IMR-90 (cell line): ENCODE measurements at regions not wholly inside any gene's neighbourhood (a gene's known extent, or its start where the extent isn't known, plus 50 kb on each side); places are given as distances from the start of the nearest gene placed in this dataset.

Experiments
- ATAC-seq: fragments of 200-7000 bp; cut with Tn5 transposase; 2 replicates; pipeline ENCODE4 v1.9.1; 2020; ENCODE audit warnings: low read depth, mild to moderate bottlenecking, moderate library complexity
- BruUV-seq: library from RNA; stranded (reverse); fragments of 400-500 nt; replicated peaks from 2 replicates; lab custom pipeline; 2021; lab: Mats Ljungman, UMichigan
- CTCF ChIA-PET: fragments of 300-600 bp; formaldehyde crosslinking; extraction: SDS; loops from one replicate; lab custom pipeline; 2021; ENCODE audit warnings: antibody characterized with exemption; lab: Yijun Ruan, JAX
- POLR2A ChIA-PET: fragments of 300-600 bp; sonication (Branson Sonifier 250); formaldehyde crosslinking; loops from one replicate; lab custom pipeline; 2022; ENCODE audit warnings: antibody characterized with exemption; ENCODE audit not compliant: unreplicated experiment; lab: Charles Lee
- DNase-seq: peaks from one replicate; pipeline ENCODE4 v3.0.0; 2013
- H2AFZ ChIP-seq: replicated peaks from 2 replicates; pipeline ENCODE3; 2013; ENCODE audit warnings: low read length, mild to moderate bottlenecking; ENCODE audit not compliant: poor library complexity
- H2AK5ac ChIP-seq: 2 replicates; pipeline ENCODE4 v1.6.1; 2013; ENCODE audit warnings: low read depth, low read length, inconsistent platforms
- H2AK9ac ChIP-seq: replicated peaks from 2 replicates; pipeline ENCODE3; 2013; ENCODE audit warnings: mild to moderate bottlenecking, low read depth, low read length, moderate library complexity; ENCODE audit not compliant: poor library complexity
- H2BK120ac ChIP-seq: 2 replicates; pipeline ENCODE4 v1.6.1; 2013; ENCODE audit warnings: low read depth, low read length, inconsistent platforms
- H2BK15ac ChIP-seq: 3 replicates; pipeline ENCODE4 v1.6.1; 2013; ENCODE audit warnings: low read depth, low read length, inconsistent platforms
- H2BK20ac ChIP-seq: 2 replicates; pipeline ENCODE4 v1.6.1; 2013; ENCODE audit warnings: low read depth, mild to moderate bottlenecking, inconsistent platforms, low read length, moderate library complexity
- H2BK5ac ChIP-seq: 2 replicates; pipeline ENCODE4 v1.6.1; 2013; ENCODE audit warnings: mild to moderate bottlenecking, low read depth, low read length, inconsistent platforms; ENCODE audit not compliant: poor library complexity, severe bottlenecking
- H3K14ac ChIP-seq: replicated peaks from 2 replicates; pipeline ENCODE4 v1.6.1; 2013; ENCODE audit warnings: low read depth, low read length, inconsistent platforms
- H3K18ac ChIP-seq: 2 replicates; pipeline ENCODE4 v1.6.1; 2013; ENCODE audit warnings: low read depth, low read length, control low read depth
- H3K23ac ChIP-seq: 2 replicates; pipeline ENCODE4 v1.6.1; 2013; ENCODE audit warnings: low read depth, low read length, inconsistent platforms
- H3K27ac ChIP-seq: 2 replicates; pipeline ENCODE4 v1.5.1; 2013; ENCODE audit warnings: mild to moderate bottlenecking, control low read depth, low read length; ENCODE audit not compliant: insufficient read depth
- H3K27me3 ChIP-seq: 2 replicates; pipeline ENCODE4 v1.6.1; 2013; ENCODE audit warnings: low read length; ENCODE audit not compliant: control insufficient read depth, insufficient read depth
- H3K36me3 ChIP-seq: 2 replicates; pipeline ENCODE4 v1.6.1; 2013; ENCODE audit warnings: low read length, mixed read lengths; ENCODE audit not compliant: control insufficient read depth, insufficient read depth
- H3K4ac ChIP-seq: 2 replicates; pipeline ENCODE4 v1.6.1; 2013; ENCODE audit warnings: low read depth, low read length, inconsistent platforms
- H3K4me1 ChIP-seq: 2 replicates; pipeline ENCODE4 v1.6.1; 2013; ENCODE audit warnings: low read length, mixed read lengths; ENCODE audit not compliant: control insufficient read depth, insufficient read depth
- H3K4me2 ChIP-seq: 2 replicates; pipeline ENCODE4 v1.6.1; 2013; ENCODE audit warnings: low read depth, mild to moderate bottlenecking, control low read depth, low read length, moderate library complexity
- H3K4me3 ChIP-seq: 2 replicates; pipeline ENCODE4 v1.5.1; 2013; ENCODE audit warnings: low read depth, mild to moderate bottlenecking, control low read depth, low read length, moderate library complexity; ENCODE audit not compliant: insufficient read depth
- H3K56ac ChIP-seq: 2 replicates; pipeline ENCODE4 v1.6.1; 2013; ENCODE audit warnings: low read length, inconsistent platforms; ENCODE audit not compliant: insufficient read depth; ENCODE audit errors: extremely low read depth
- H3K79me1 ChIP-seq, 2 experiments: 2 replicates each; pipeline ENCODE4 v1.6.1; 2013; ENCODE audit warnings: low read length in 2 of 2, inconsistent platforms in 1 of 2, low read depth in 1 of 2
- H3K9ac ChIP-seq: 2 replicates; pipeline ENCODE4 v1.6.1; 2013; ENCODE audit warnings: low read depth, low read length, control low read depth
- H3K9me1 ChIP-seq: 2 replicates; pipeline ENCODE4 v1.6.1; 2013; ENCODE audit warnings: low read length, inconsistent platforms; ENCODE audit not compliant: insufficient read depth
- H3K9me3 ChIP-seq: 2 replicates; pipeline ENCODE4 v1.6.1; 2013; ENCODE audit warnings: low read length; ENCODE audit not compliant: control insufficient read depth, insufficient read depth
- H4K20me1 ChIP-seq: 2 replicates; pipeline ENCODE4 v1.6.1; 2013; ENCODE audit warnings: low read length, inconsistent platforms; ENCODE audit not compliant: insufficient read depth
- H4K5ac ChIP-seq: 2 replicates; pipeline ENCODE4 v1.6.1; 2013; ENCODE audit warnings: mild to moderate bottlenecking, low read depth, low read length, control low read depth
- H4K8ac ChIP-seq, 2 experiments: 2 replicates each; pipeline ENCODE4 v1.6.1; 2013; ENCODE audit warnings: low read depth in 2 of 2, low read length in 2 of 2, control low read depth in 1 of 2, inconsistent platforms in 1 of 2
- H4K91ac ChIP-seq: 2 replicates; pipeline ENCODE4 v1.6.1; 2013; ENCODE audit warnings: low read depth, low read length, inconsistent platforms; ENCODE audit not compliant: insufficient read depth
- BHLHE40 ChIP-seq: fragments of 150-350 bp; IDR thresholded peaks from 2 replicates; pipeline ENCODE4 v1.6.1; 2016; ENCODE audit warnings: mild to moderate bottlenecking, low read depth, low read length
- CEBPB ChIP-seq: IDR thresholded peaks from 2 replicates; pipeline ENCODE4 v1.6.1; 2012; ENCODE audit warnings: low read depth, low read length, improper control_type of control experiment
- CHD1 ChIP-seq: IDR thresholded peaks from 2 replicates; pipeline ENCODE4 v1.6.1; 2012; ENCODE audit warnings: low read depth, low read length, improper control_type of control experiment
- CTCF ChIP-seq: conservative IDR thresholded peaks from 2 replicates; pipeline ENCODE4 v1.5.1; 2012; ENCODE audit warnings: mild to moderate bottlenecking, low read depth, low read length, improper control_type of control experiment
- FOS ChIP-seq: fragments of 150-350 bp; IDR thresholded peaks from 2 replicates; pipeline ENCODE4 v1.6.1; 2016; ENCODE audit warnings: low read depth, low read length
- MAFK ChIP-seq: IDR thresholded peaks from 2 replicates; pipeline ENCODE4 v1.6.1; 2012; ENCODE audit warnings: low read depth, low read length, improper control_type of control experiment
- MAZ ChIP-seq: IDR thresholded peaks from 2 replicates; pipeline ENCODE4 v1.6.1; 2012; ENCODE audit warnings: low read depth, mild to moderate bottlenecking, low read length, improper control_type of control experiment, moderate library complexity, borderline replicate concordance
- MXI1 ChIP-seq: IDR thresholded peaks from 2 replicates; pipeline ENCODE4 v1.6.1; 2012; ENCODE audit warnings: low read depth, mild to moderate bottlenecking, low read length, moderate library complexity, borderline replicate concordance
- NFE2L2 ChIP-seq: fragments of 150-350 bp; IDR thresholded peaks from 2 replicates; pipeline ENCODE4 v1.6.1; 2016; ENCODE audit warnings: low read depth, mild to moderate bottlenecking, low read length
- POLR2A ChIP-seq: IDR thresholded peaks from 2 replicates; pipeline ENCODE4 v1.6.1; 2012; ENCODE audit warnings: mild to moderate bottlenecking, low read depth, low read length
- RAD21 ChIP-seq: IDR thresholded peaks from 2 replicates; pipeline ENCODE4 v1.6.1; 2012; ENCODE audit warnings: low read length, improper control_type of control experiment
- RCOR1 ChIP-seq: IDR thresholded peaks from 2 replicates; pipeline ENCODE4 v1.6.1; 2012; ENCODE audit warnings: mild to moderate bottlenecking, low read length, improper control_type of control experiment; ENCODE audit not compliant: insufficient replicate concordance
- RFX5 ChIP-seq: IDR thresholded peaks from 2 replicates; pipeline ENCODE4 v1.8.0; 2012; ENCODE audit warnings: low read depth, mild to moderate bottlenecking, low read length, moderate library complexity
- SMC3 ChIP-seq: fragments of 150-350 bp; IDR thresholded peaks from 2 replicates; pipeline ENCODE4 v1.6.1; 2016; ENCODE audit warnings: low read depth, mild to moderate bottlenecking, antibody characterized with exemption, low read length, moderate library complexity
- WGBS, 2 experiments: methylation state at CpG; one replicate each; pipeline versions ENCODE4 v1.1.5 to v1.1.7; 2013; ENCODE audit warnings: missing lambda C conversion rate in 2 of 2; ENCODE audit not compliant: insufficient read length in 1 of 2; ENCODE audit errors: extremely low coverage in 2 of 2; 5-methylcytosine and 5-hydroxymethylcytosine counted together
- dilution Hi-C: fragments of 300-500 bp; cut with HindIII; formaldehyde crosslinking; loops from one replicate; pipeline ENCODE4 v1.14.3; 2018; ENCODE audit warnings: low sequenced_read_pairs; ENCODE audit not compliant: unreplicated experiment
- in situ Hi-C: fragments of 300-500 bp; cut with MboI; formaldehyde crosslinking; loops from 3 replicates; pipeline ENCODE4 v1.14.3; 2019; ENCODE audit warnings: low sequenced_read_pairs, inconsistent platforms, mixed read lengths
- intact Hi-C: fragments of 100-400 bp; cut with micrococcal nuclease; formaldehyde crosslinking; loops from 2 replicates; pipeline ENCODE4 v1.10.0; 2022
- TF ChIP-seq, protein P1 (sequence below): fragments of 150-350 bp; IDR thresholded peaks from 2 replicates; pipeline ENCODE4 v1.6.1; 2017; ENCODE audit warnings: mild to moderate bottlenecking, antibody characterized with exemption, low read length, low read depth
- TF ChIP-seq, protein P2 (sequence below): fragments of 150-350 bp; IDR thresholded peaks from 2 replicates; pipeline ENCODE4 v1.6.1; 2016; ENCODE audit warnings: low read depth, mild to moderate bottlenecking, low read length, moderate library complexity, borderline replicate concordance

- no peak overlapping the region for H3K4me3 ChIP-seq
- no peaks in the 10 kb centered on the region for H3K27me3 ChIP-seq
- H4K5ac ChIP-seq: no peak overlapping the region
- no peaks in the 10 kb centered on the region for H3K4me1 ChIP-seq
- ChIA-PET POLR2A (no interaction called here), CTCF (no interaction called here)
- no peak overlapping the region for H3K23ac ChIP-seq
- no peak overlapping the region for H3K56ac ChIP-seq
- no peak overlapping the region for H3K9ac ChIP-seq
- no peak overlapping the region for H2AK5ac ChIP-seq
- no peak overlapping the region for H2BK5ac ChIP-seq
- H3K27ac ChIP-seq: no peak overlapping the region
- intact Hi-C loops: no loop called here
- no peaks in the 10 kb centered on the region for H3K79me1 ChIP-seq
- H3K9me1 ChIP-seq: no peaks in the 10 kb centered on the region
- 0 out of 2 replicates have a peak, but pooled peaks cover 2% of the 10 kb centered on the region for H3K9me3 ChIP-seq
- DNase-seq (no peak), ATAC-seq (no peak)
- H2BK20ac ChIP-seq: no peak overlapping the region
- no peaks in the 10 kb centered on the region for H4K20me1 ChIP-seq
- no peak overlapping the region for H4K8ac ChIP-seq
- H3K36me3 ChIP-seq: no peaks in the 10 kb centered on the region
- no peak overlapping the region for H2BK120ac ChIP-seq
- no peak overlapping the region for H2AFZ ChIP-seq
- in situ Hi-C loops: no loop called here
- no peak overlapping the region for H3K4me2 ChIP-seq
- WGBS, 2 experiments: no CpG with 5 or more reads among the region's 4 CpGs
- no peak overlapping the region for H4K91ac ChIP-seq
- no peak overlapping the region for H3K14ac ChIP-seq
- H2BK15ac ChIP-seq: no peak overlapping the region
- H2AK9ac ChIP-seq: no peak overlapping the region
- TF ChIP-seq RAD21 (no peak), MAZ (no peak), SMC3 (no peak), CHD1 (no peak), CTCF (no peak), CEBPB (no peak), FOS (no peak), BHLHE40 (no peak), MAFK (no peak), RFX5 (no peak), NFE2L2 (no peak), POLR2A (no peak), RCOR1 (no peak), MXI1 (no peak)
- TF ChIP-seq, protein P1, sequence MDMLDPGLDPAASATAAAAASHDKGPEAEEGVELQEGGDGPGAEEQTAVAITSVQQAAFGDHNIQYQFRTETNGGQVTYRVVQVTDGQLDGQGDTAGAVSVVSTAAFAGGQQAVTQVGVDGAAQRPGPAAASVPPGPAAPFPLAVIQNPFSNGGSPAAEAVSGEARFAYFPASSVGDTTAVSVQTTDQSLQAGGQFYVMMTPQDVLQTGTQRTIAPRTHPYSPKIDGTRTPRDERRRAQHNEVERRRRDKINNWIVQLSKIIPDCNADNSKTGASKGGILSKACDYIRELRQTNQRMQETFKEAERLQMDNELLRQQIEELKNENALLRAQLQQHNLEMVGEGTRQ: no peak
- TF ChIP-seq, protein P2, sequence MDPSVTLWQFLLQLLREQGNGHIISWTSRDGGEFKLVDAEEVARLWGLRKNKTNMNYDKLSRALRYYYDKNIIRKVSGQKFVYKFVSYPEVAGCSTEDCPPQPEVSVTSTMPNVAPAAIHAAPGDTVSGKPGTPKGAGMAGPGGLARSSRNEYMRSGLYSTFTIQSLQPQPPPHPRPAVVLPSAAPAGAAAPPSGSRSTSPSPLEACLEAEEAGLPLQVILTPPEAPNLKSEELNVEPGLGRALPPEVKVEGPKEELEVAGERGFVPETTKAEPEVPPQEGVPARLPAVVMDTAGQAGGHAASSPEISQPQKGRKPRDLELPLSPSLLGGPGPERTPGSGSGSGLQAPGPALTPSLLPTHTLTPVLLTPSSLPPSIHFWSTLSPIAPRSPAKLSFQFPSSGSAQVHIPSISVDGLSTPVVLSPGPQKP: no peak
- H3K18ac ChIP-seq: no peak overlapping the region
- dilution Hi-C loops: no loop called here
- BruUV-seq: no TSS peak
- no peak overlapping the region for H3K4ac ChIP-seq
Measured at GRCh38 chr4:59222221-59222620, 1977.9 kb upstream of the ADGRL3 start.
